RWPE2 (cell line): ENCODE measurements at regions not wholly inside any gene's neighbourhood (a gene's known extent, or its start where the extent isn't known, plus 50 kb on each side); places are given as distances from the start of the nearest gene placed in this dataset.
A peak's percentile ranks its signal among the peaks of the same experiment; 100 is the strongest.

Experiments
- ATAC-seq: fragments of 200-7000 bp; cut with Tn5 transposase; 3 replicates; pipeline ENCODE4 v1.9.1; 2021; ENCODE audit warnings: low read depth
- DNase-seq: peaks from one replicate; pipeline ENCODE4 v3.0.0-alpha.2; 2020; ENCODE audit warnings: low spot score
- H3K27ac ChIP-seq: fragments of 450-650 bp; 2 replicates; pipeline ENCODE4 v1.5.1; 2017; ENCODE audit warnings: mild to moderate bottlenecking; ENCODE audit not compliant: poor library complexity, severe bottlenecking
- H3K27me3 ChIP-seq: fragments of 250-450 bp; sonication (Bioruptor Pico); 2 replicates; pipeline ENCODE4 v1.5.1; 2021; ENCODE audit warnings: mild to moderate bottlenecking, moderate library complexity; ENCODE audit not compliant: insufficient read depth, poor library complexity, severe bottlenecking
- H3K36me3 ChIP-seq: fragments of 250-450 bp; sonication (Bioruptor Pico); 2 replicates; pipeline ENCODE4 v1.5.1; 2020; ENCODE audit warnings: low read depth, mild to moderate bottlenecking, moderate library complexity
- H3K4me1 ChIP-seq: fragments of 250-450 bp; sonication (Bioruptor Pico); 2 replicates; pipeline ENCODE4 v1.5.1; 2021; ENCODE audit warnings: mild to moderate bottlenecking, moderate library complexity; ENCODE audit not compliant: insufficient read depth, poor library complexity, severe bottlenecking
- H3K4me3 ChIP-seq: fragments of 250-450 bp; sonication (Bioruptor Pico); 2 replicates; pipeline ENCODE4 v1.5.1; 2021; ENCODE audit warnings: mild to moderate bottlenecking, moderate library complexity; ENCODE audit not compliant: severe bottlenecking
- H3K9me3 ChIP-seq: fragments of 250-450 bp; sonication (Bioruptor Pico); 2 replicates; pipeline ENCODE4 v1.5.1; 2021; ENCODE audit warnings: mild to moderate bottlenecking, moderate library complexity; ENCODE audit not compliant: severe bottlenecking
- CTCF ChIP-seq: fragments of 450-650 bp; IDR thresholded peaks from one replicate; pipeline ENCODE4 v1.5.1; 2017; ENCODE audit warnings: mild to moderate bottlenecking, moderate library complexity; ENCODE audit not compliant: poor library complexity, severe bottlenecking

- no peak overlapping the region for H3K27ac ChIP-seq
- H3K27me3 ChIP-seq = no peaks in the 10 kb centered on the region
- no peak for TF ChIP-seq CTCF
- DNase-seq (no peak), ATAC-seq (peak; percentile 33; the same call in 1 of the 3 replicates)
- H3K4me3 ChIP-seq = no peak overlapping the region
- H3K36me3 ChIP-seq = no peaks in the 10 kb centered on the region
- no peaks in the 10 kb centered on the region for H3K9me3 ChIP-seq
- H3K4me1 ChIP-seq = peaks cover 6% of the 10 kb centered on the region
These were observed 270.9 kb downstream of the SPRY1 start for GRCh38 chr4:123667496-123667895.

- no peak overlapping the region for H3K27ac ChIP-seq
- H3K27me3 ChIP-seq = no peaks in the 10 kb centered on the region
- peaks cover 11% of the 10 kb centered on the region for H3K4me1 ChIP-seq
- H3K9me3 ChIP-seq = no peaks in the 10 kb centered on the region
- ATAC-seq (no peak), DNase-seq (no peak)
- no peak overlapping the region for H3K4me3 ChIP-seq
- no peaks in the 10 kb centered on the region for H3K36me3 ChIP-seq
- TF ChIP-seq CTCF = no peak
These were observed 271.4 kb downstream of the SPRY1 start for GRCh38 chr4:123667991-123668390.

- no peak for DNase-seq
These were observed 275.2 kb downstream of the SPRY1 start for GRCh38 chr4:123671636-123672404.

GRCh38 chr4:123672987-123673386 is 276.4 kb downstream of the SPRY1 start:
- no peak for DNase-seq
- no peak for TF ChIP-seq CTCF
- H3K9me3 ChIP-seq = no peaks in the 10 kb centered on the region
- H3K4me3 ChIP-seq = no peak overlapping the region
- H3K36me3 ChIP-seq = no peaks in the 10 kb centered on the region
- H3K27ac ChIP-seq = peak overlapping the region; percentile 59
- peaks cover 17% of the 10 kb centered on the region for H3K4me1 ChIP-seq
- H3K27me3 ChIP-seq = no peaks in the 10 kb centered on the region
- peak; percentile 84 for ATAC-seq

More at GRCh38 chr4:123671636-123672404, 275.2 kb downstream of the SPRY1 start:
- TF ChIP-seq CTCF = no peak
- no peak overlapping the region for H3K4me3 ChIP-seq
- H3K27me3 ChIP-seq = no peaks in the 10 kb centered on the region
- peak overlapping the region; percentile 59 for H3K27ac ChIP-seq
- peaks cover 19% of the 10 kb centered on the region for H3K4me1 ChIP-seq
- H3K36me3 ChIP-seq = no peaks in the 10 kb centered on the region
- H3K9me3 ChIP-seq = no peaks in the 10 kb centered on the region
- ATAC-seq = no peak

GRCh38 chr4:123673971-123674370 is 277.4 kb downstream of the SPRY1 start:
- Histone ChIP-seq H3K9me3 (no peaks in the 10 kb centered on the region), H3K4me3 (no peak overlapping the region), H3K4me1 (peaks cover 17% of the 10 kb centered on the region), H3K27ac (peak overlapping the region; percentile 59), H3K36me3 (no peaks in the 10 kb centered on the region), H3K27me3 (no peaks in the 10 kb centered on the region)
- TF ChIP-seq CTCF = no peak
- DNase-seq (no peak), ATAC-seq (peak; percentile 54; the same call in 1 of the 3 replicates)
